ENCODE measurements at regions not wholly inside any gene's neighbourhood (a gene's known extent, or its start where the extent isn't known, plus 50 kb on each side); places are given as distances from the start of the nearest gene placed in this dataset.
"Not testable (repeated sequence)": the region's sequence is repeated elsewhere in the genome, so short reads cannot be mapped to it uniquely, and the experiment has no call there.

- TF ChIP-seq CTCF (conservative IDR thresholded peaks at IDR 0.05; ENCODE audit: low read length); EZH2phosphoT487 (IDR thresholded peaks at IDR 0.05; ENCODE audit: borderline replicate concordance, low read depth, low read length): not testable (repeated sequence)
Measured at GRCh38 chr16:88171126-88171525, 211.6 kb upstream of the ZNF469 start.

All from OCI-LY7 (cell line).